ENCODE measurements at regions not wholly inside any gene's neighbourhood (a gene's known extent, or its start where the extent isn't known, plus 50 kb on each side); places are given as distances from the start of the nearest gene placed in this dataset.

- TF ChIP-seq, protein P1, sequence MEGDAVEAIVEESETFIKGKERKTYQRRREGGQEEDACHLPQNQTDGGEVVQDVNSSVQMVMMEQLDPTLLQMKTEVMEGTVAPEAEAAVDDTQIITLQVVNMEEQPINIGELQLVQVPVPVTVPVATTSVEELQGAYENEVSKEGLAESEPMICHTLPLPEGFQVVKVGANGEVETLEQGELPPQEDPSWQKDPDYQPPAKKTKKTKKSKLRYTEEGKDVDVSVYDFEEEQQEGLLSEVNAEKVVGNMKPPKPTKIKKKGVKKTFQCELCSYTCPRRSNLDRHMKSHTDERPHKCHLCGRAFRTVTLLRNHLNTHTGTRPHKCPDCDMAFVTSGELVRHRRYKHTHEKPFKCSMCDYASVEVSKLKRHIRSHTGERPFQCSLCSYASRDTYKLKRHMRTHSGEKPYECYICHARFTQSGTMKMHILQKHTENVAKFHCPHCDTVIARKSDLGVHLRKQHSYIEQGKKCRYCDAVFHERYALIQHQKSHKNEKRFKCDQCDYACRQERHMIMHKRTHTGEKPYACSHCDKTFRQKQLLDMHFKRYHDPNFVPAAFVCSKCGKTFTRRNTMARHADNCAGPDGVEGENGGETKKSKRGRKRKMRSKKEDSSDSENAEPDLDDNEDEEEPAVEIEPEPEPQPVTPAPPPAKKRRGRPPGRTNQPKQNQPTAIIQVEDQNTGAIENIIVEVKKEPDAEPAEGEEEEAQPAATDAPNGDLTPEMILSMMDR (IDR thresholded peaks at IDR 0.05; ENCODE audit: low read depth, low read length), result no peak
- TF ChIP-seq EZH2phosphoT487 (IDR thresholded peaks at IDR 0.05; ENCODE audit: low read depth), result no peak
- no peak overlapping the region for H3K9ac ChIP-seq (ENCODE audit: low read length)
- no peaks in the 10 kb centered on the region; the same call in 1 of the 2 replicates for H3K9me3 ChIP-seq (ENCODE audit: insufficient read depth, low read length)
- peaks cover 7% of the 10 kb centered on the region; the same call in 1 of the 2 replicates for H3K4me1 ChIP-seq (ENCODE audit: low read length)
- no peak overlapping the region for H3K27ac ChIP-seq (ENCODE audit: low read length)
- no peak overlapping the region for H3K4me3 ChIP-seq (ENCODE audit: low read length)
- H3K36me3 ChIP-seq (replicated peaks; ENCODE audit: low read depth, low read length), result no peaks in the 10 kb centered on the region
- no peaks in the 10 kb centered on the region for H4K20me1 ChIP-seq (ENCODE audit: insufficient read depth, low read length)
- H3K79me2 ChIP-seq (ENCODE audit: low read length), result no peaks in the 10 kb centered on the region
- no peaks in the 10 kb centered on the region for H3K27me3 ChIP-seq (ENCODE audit: low read depth, low read length)
- H3K4me2 ChIP-seq (ENCODE audit: low read length), result no peak overlapping the region
- H2AFZ ChIP-seq (ENCODE audit: low read depth, low read length), result no peak overlapping the region
Observed at GRCh38 chr6:4485735-4486134, 290.5 kb upstream of the CDYL start.

GRCh38 chr6:4482461-4482860, 293.7 kb upstream of the CDYL start:
- no peak overlapping the region for H3K27ac ChIP-seq (ENCODE audit: low read length)
- no peak overlapping the region for H3K4me2 ChIP-seq (ENCODE audit: low read length)
- no peak overlapping the region for H3K4me3 ChIP-seq (ENCODE audit: low read length)
- H3K79me2 ChIP-seq (ENCODE audit: low read length), result no peaks in the 10 kb centered on the region
- TF ChIP-seq, protein P1 (IDR thresholded peaks at IDR 0.05; ENCODE audit: low read depth, low read length), result no peak
- no peak for TF ChIP-seq EZH2phosphoT487 (IDR thresholded peaks at IDR 0.05; ENCODE audit: low read depth)
- no peaks in the 10 kb centered on the region for H4K20me1 ChIP-seq (ENCODE audit: insufficient read depth, low read length)
- H3K4me1 ChIP-seq (ENCODE audit: low read length), result peaks cover 7% of the 10 kb centered on the region; the same call in 1 of the 2 replicates
- no peaks in the 10 kb centered on the region for H3K36me3 ChIP-seq (replicated peaks; ENCODE audit: low read depth, low read length)
- H3K9ac ChIP-seq (ENCODE audit: low read length), result no peak overlapping the region
- H3K27me3 ChIP-seq (ENCODE audit: low read depth, low read length), result no peaks in the 10 kb centered on the region
- H3K9me3 ChIP-seq (ENCODE audit: insufficient read depth, low read length), result no peaks in the 10 kb centered on the region
- H2AFZ ChIP-seq (ENCODE audit: low read depth, low read length), result no peak overlapping the region

DNA sequence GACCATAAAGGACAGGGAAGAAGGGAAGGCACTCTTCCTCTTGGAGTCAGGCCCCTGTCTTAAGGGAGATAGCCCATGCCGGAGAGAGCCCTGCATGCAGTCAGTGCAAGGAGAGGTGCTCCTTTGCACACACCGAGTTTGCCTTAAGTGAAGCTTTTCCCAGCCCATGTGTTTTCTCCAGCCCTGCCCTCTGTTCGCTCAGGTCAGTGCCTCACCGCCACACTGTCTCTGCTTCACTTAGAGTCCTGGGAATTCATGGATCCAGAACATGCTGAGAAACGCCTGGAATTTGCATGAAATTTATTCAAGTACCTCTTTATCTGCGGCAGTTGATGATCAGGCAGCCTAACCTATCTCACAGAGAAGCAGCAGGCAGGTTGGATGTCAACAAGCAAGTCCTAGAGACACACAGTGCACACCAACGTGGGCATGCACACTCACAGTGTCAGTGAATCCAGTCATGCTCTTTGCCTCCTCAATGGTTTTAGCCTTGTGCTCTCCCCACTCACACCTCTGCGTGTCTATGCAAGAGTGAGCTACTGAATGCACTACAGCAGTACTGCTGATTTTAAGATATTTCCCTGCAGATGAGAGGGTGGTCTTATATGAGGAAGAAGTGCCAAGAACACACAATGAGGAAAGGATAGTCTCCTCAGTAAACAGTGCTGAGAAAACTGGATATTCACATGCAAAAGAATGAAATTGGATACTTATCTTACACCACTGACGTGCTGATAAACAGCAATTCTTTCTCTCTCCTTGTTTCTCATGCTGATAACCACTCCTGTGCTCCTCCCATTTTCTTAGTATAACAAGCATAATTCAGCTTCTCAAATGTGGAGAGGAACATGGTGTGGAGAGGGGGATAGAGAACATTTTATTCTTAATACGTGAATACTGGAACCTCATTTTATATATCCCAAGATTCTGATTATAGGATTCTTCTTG, 295.1 kb upstream of the CDYL start:
- no peak for TF ChIP-seq EZH2phosphoT487 (IDR thresholded peaks at IDR 0.05; ENCODE audit: low read depth)
- TF ChIP-seq, protein P1 (IDR thresholded peaks at IDR 0.05; ENCODE audit: low read depth, low read length), result no peak
- H3K79me2 ChIP-seq (ENCODE audit: low read length), result no peaks in the 10 kb centered on the region
- H3K4me2 ChIP-seq (ENCODE audit: low read length), result no peak overlapping the region
- H4K20me1 ChIP-seq (ENCODE audit: insufficient read depth, low read length), result no peaks in the 10 kb centered on the region
- no peak overlapping the region for H2AFZ ChIP-seq (ENCODE audit: low read depth, low read length)
- no peak overlapping the region for H3K27ac ChIP-seq (ENCODE audit: low read length)
- no peak overlapping the region for H3K9ac ChIP-seq (ENCODE audit: low read length)
- no peak overlapping the region for H3K4me3 ChIP-seq (ENCODE audit: low read length)
- peaks cover 10% of the 10 kb centered on the region; the same call in 1 of the 2 replicates for H3K4me1 ChIP-seq (ENCODE audit: low read length)
- H3K9me3 ChIP-seq (ENCODE audit: insufficient read depth, low read length), result no peaks in the 10 kb centered on the region
- H3K27me3 ChIP-seq (ENCODE audit: low read depth, low read length), result no peaks in the 10 kb centered on the region
- no peaks in the 10 kb centered on the region for H3K36me3 ChIP-seq (replicated peaks; ENCODE audit: low read depth, low read length)

- Histone ChIP-seq H4K20me1 (ENCODE audit: insufficient read depth, low read length) (no peaks in the 10 kb centered on the region), H3K4me2 (ENCODE audit: low read length) (no peak overlapping the region), H3K9ac (ENCODE audit: low read length) (no peak overlapping the region), H3K9me3 (ENCODE audit: insufficient read depth, low read length) (no peaks in the 10 kb centered on the region), H3K27ac (ENCODE audit: low read length) (no peak overlapping the region), H3K79me2 (ENCODE audit: low read length) (no peaks in the 10 kb centered on the region), H2AFZ (ENCODE audit: low read depth, low read length) (no peak overlapping the region), H3K4me3 (ENCODE audit: low read length) (no peak overlapping the region), H3K36me3 (replicated peaks; ENCODE audit: low read depth, low read length) (no peaks in the 10 kb centered on the region), H3K27me3 (ENCODE audit: low read depth, low read length) (no peaks in the 10 kb centered on the region), H3K4me1 (ENCODE audit: low read length) (peaks cover 15% of the 10 kb centered on the region)
- TF ChIP-seq, protein P1 (IDR thresholded peaks at IDR 0.05; ENCODE audit: low read depth, low read length), result no peak
- TF ChIP-seq EZH2phosphoT487 (IDR thresholded peaks at IDR 0.05; ENCODE audit: low read depth), result no peak
Observed at GRCh38 chr6:4478098-4478497, 298.1 kb upstream of the CDYL start.
